ENCODE measurements at regions not wholly inside any gene's neighbourhood (a gene's known extent, or its start where the extent isn't known, plus 50 kb on each side); places are given as distances from the start of the nearest gene placed in this dataset.

GRCh38 chr2:8367833-8368232 lies 314.0 kb upstream of the ID2 start:
- H3F3A ChIP-seq (ENCODE audit: insufficient read depth, low read length, poor library complexity, severe bottlenecking): no peaks in the 10 kb centered on the region

GRCh38 chr2:8368463-8368862 lies 313.4 kb upstream of the ID2 start:
- Histone ChIP-seq H2AFZ (ENCODE audit: low read depth, low read length) (no peak overlapping the region), H3K9me2 (ENCODE audit: insufficient read depth, low read length) (no peaks in the 10 kb centered on the region), H4K20me1 (ENCODE audit: insufficient read depth) (no peaks in the 10 kb centered on the region), H3K36me3 (ENCODE audit: insufficient read depth, low read length) (no peaks in the 10 kb centered on the region), H3K27me3 (ENCODE audit: insufficient read depth, low read depth, low read length) (no peaks in the 10 kb centered on the region), H3K27ac (ENCODE audit: low read length) (no peak overlapping the region), H3F3A (ENCODE audit: insufficient read depth, low read length, poor library complexity, severe bottlenecking) (no peaks in the 10 kb centered on the region), H3K9ac (ENCODE audit: low read length) (no peak overlapping the region), H3K4me2 (ENCODE audit: low read length) (no peak overlapping the region), H3K79me2 (replicated peaks; ENCODE audit: insufficient read depth, low read length) (no peaks in the 10 kb centered on the region), H3K9me3 (ENCODE audit: low read length) (no peaks in the 10 kb centered on the region), H3K4me3 (ENCODE audit: low read length) (no peak overlapping the region)
- TF ChIP-seq RAD21 (conservative IDR thresholded peaks at IDR 0.05) (no peak), MXI1 (conservative IDR thresholded peaks at IDR 0.05; ENCODE audit: poor library complexity, severe bottlenecking) (no peak), TAF1 (IDR thresholded peaks at IDR 0.05; ENCODE audit: low read depth) (no peak), SMC3 (conservative IDR thresholded peaks at IDR 0.05; ENCODE audit: poor library complexity) (no peak), EZH2 (IDR thresholded peaks at IDR 0.05; ENCODE audit: borderline replicate concordance, insufficient read depth, low read length, poor library complexity, severe bottlenecking) (no peak), POLR2AphosphoS5 (IDR thresholded peaks at IDR 0.05) (no peak), CTCF (IDR thresholded peaks at IDR 0.05; ENCODE audit: poor library complexity, severe bottlenecking) (no peak), EP300 (conservative IDR thresholded peaks at IDR 0.05; ENCODE audit: poor library complexity, severe bottlenecking) (no peak)
- TF ChIP-seq, protein P1, sequence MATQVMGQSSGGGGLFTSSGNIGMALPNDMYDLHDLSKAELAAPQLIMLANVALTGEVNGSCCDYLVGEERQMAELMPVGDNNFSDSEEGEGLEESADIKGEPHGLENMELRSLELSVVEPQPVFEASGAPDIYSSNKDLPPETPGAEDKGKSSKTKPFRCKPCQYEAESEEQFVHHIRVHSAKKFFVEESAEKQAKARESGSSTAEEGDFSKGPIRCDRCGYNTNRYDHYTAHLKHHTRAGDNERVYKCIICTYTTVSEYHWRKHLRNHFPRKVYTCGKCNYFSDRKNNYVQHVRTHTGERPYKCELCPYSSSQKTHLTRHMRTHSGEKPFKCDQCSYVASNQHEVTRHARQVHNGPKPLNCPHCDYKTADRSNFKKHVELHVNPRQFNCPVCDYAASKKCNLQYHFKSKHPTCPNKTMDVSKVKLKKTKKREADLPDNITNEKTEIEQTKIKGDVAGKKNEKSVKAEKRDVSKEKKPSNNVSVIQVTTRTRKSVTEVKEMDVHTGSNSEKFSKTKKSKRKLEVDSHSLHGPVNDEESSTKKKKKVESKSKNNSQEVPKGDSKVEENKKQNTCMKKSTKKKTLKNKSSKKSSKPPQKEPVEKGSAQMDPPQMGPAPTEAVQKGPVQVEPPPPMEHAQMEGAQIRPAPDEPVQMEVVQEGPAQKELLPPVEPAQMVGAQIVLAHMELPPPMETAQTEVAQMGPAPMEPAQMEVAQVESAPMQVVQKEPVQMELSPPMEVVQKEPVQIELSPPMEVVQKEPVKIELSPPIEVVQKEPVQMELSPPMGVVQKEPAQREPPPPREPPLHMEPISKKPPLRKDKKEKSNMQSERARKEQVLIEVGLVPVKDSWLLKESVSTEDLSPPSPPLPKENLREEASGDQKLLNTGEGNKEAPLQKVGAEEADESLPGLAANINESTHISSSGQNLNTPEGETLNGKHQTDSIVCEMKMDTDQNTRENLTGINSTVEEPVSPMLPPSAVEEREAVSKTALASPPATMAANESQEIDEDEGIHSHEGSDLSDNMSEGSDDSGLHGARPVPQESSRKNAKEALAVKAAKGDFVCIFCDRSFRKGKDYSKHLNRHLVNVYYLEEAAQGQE (IDR thresholded peaks at IDR 0.05; ENCODE audit: borderline replicate concordance): no peak

More at GRCh38 chr2:8367833-8368232, 314.0 kb upstream of the ID2 start:
- H3K9me2 ChIP-seq (ENCODE audit: insufficient read depth, low read length): no peaks in the 10 kb centered on the region
- TF ChIP-seq EZH2 (IDR thresholded peaks at IDR 0.05; ENCODE audit: borderline replicate concordance, insufficient read depth, low read length, poor library complexity, severe bottlenecking) (no peak), POLR2AphosphoS5 (IDR thresholded peaks at IDR 0.05) (no peak), MXI1 (conservative IDR thresholded peaks at IDR 0.05; ENCODE audit: poor library complexity, severe bottlenecking) (no peak), RAD21 (conservative IDR thresholded peaks at IDR 0.05) (no peak), EP300 (conservative IDR thresholded peaks at IDR 0.05; ENCODE audit: poor library complexity, severe bottlenecking) (no peak), CTCF (IDR thresholded peaks at IDR 0.05; ENCODE audit: poor library complexity, severe bottlenecking) (no peak), TAF1 (IDR thresholded peaks at IDR 0.05; ENCODE audit: low read depth) (no peak), SMC3 (conservative IDR thresholded peaks at IDR 0.05; ENCODE audit: poor library complexity) (no peak)
- TF ChIP-seq, protein P1 (IDR thresholded peaks at IDR 0.05; ENCODE audit: borderline replicate concordance): no peak
- no peaks in the 10 kb centered on the region for H3K79me2 ChIP-seq (replicated peaks; ENCODE audit: insufficient read depth, low read length)
- no peak overlapping the region for H3K4me2 ChIP-seq (ENCODE audit: low read length)
- no peaks in the 10 kb centered on the region for H3K9me3 ChIP-seq (ENCODE audit: low read length)
- H2AFZ ChIP-seq (ENCODE audit: low read depth, low read length): no peak overlapping the region
- no peaks in the 10 kb centered on the region for H3K27me3 ChIP-seq (ENCODE audit: insufficient read depth, low read depth, low read length)
- no peak overlapping the region for H3K9ac ChIP-seq (ENCODE audit: low read length)
- H3K27ac ChIP-seq (ENCODE audit: low read length): no peak overlapping the region
- H3K36me3 ChIP-seq (ENCODE audit: insufficient read depth, low read length): no peaks in the 10 kb centered on the region
- no peaks in the 10 kb centered on the region for H4K20me1 ChIP-seq (ENCODE audit: insufficient read depth)
- H3K4me3 ChIP-seq (ENCODE audit: low read length): no peak overlapping the region

Data from neural cell (in vitro differentiated cells).